SU-DHL-6 (cell line): ENCODE measurements at regions not wholly inside any gene's neighbourhood (a gene's known extent, or its start where the extent isn't known, plus 50 kb on each side); places are given as distances from the start of the nearest gene placed in this dataset.

Source experiments
- H2AFZ ChIP-seq: fragments of 200-600 bp; sonication (generic); 2 replicates; pipeline ENCODE4 v1.6.1; 2014; ENCODE audit warnings: low read depth, mild to moderate bottlenecking, moderate library complexity, mixed read lengths, antibody characterized with exemption, low read length; ENCODE audit not compliant: severe bottlenecking
- H3F3A ChIP-seq: fragments of 200-600 bp; shearing (Covaris generic); 2 replicates; pipeline ENCODE4 v1.6.0; 2016; ENCODE audit warnings: antibody characterized with exemption, mild to moderate bottlenecking; ENCODE audit not compliant: insufficient read depth
- H3K27ac ChIP-seq: fragments of 200-600 bp; sonication (generic); 2 replicates; pipeline ENCODE4 v1.5.1; 2016; ENCODE audit warnings: low read depth, mild to moderate bottlenecking, low read length, moderate library complexity, mixed read lengths
- H3K27me3 ChIP-seq: fragments of 200-600 bp; sonication (generic), shearing (Covaris generic); 2 replicates; pipeline ENCODE4 v1.6.0; 2014; ENCODE audit warnings: mild to moderate bottlenecking, low read length
- H3K36me3 ChIP-seq: fragments of 200-600 bp; sonication (generic); 2 replicates; pipeline ENCODE4 v1.6.1; 2014; ENCODE audit warnings: mild to moderate bottlenecking, low read length, mixed read lengths
- H3K4me2 ChIP-seq: fragments of 300-600, 200-600 bp; shearing (Covaris generic), sonication (generic); 2 replicates; pipeline ENCODE4 v1.6.0; 2014; ENCODE audit warnings: low read length, low read depth, mild to moderate bottlenecking; ENCODE audit not compliant: poor library complexity, severe bottlenecking
- H3K4me3 ChIP-seq: fragments of 200-600 bp; sonication (generic); 2 replicates; pipeline ENCODE4 v1.5.1; 2014; ENCODE audit warnings: antibody characterized with exemption, low read length, mild to moderate bottlenecking, mixed read lengths; ENCODE audit not compliant: insufficient read depth, poor library complexity, severe bottlenecking
- H3K79me2 ChIP-seq: fragments of 200-600 bp; sonication (generic); 2 replicates; pipeline ENCODE4 v1.6.1; 2014; ENCODE audit warnings: mild to moderate bottlenecking, low read length, moderate library complexity; ENCODE audit not compliant: insufficient read depth
- H3K9ac ChIP-seq: fragments of 200-600 bp; sonication (generic); 2 replicates; pipeline ENCODE4 v1.7.0; 2014; ENCODE audit warnings: mild to moderate bottlenecking, low read length
- H3K9me2 ChIP-seq: fragments of 200-600 bp; sonication (generic); replicated peaks from 2 replicates; pipeline ENCODE4 v1.6.1; 2014; ENCODE audit warnings: low read length; ENCODE audit not compliant: insufficient read depth
- H3K9me3 ChIP-seq: fragments of 200-600 bp; sonication (generic); 2 replicates; pipeline ENCODE4 v1.6.1; 2014; ENCODE audit warnings: low read length, mixed read lengths; ENCODE audit not compliant: insufficient read depth
- H4K20me1 ChIP-seq: fragments of 200-600 bp; sonication (generic); 2 replicates; pipeline ENCODE4 v1.6.1; 2014; ENCODE audit warnings: low read depth, mild to moderate bottlenecking, antibody characterized with exemption, low read length, moderate library complexity, mixed read lengths
- CTCF ChIP-seq: fragments of 200-600 bp; sonication (generic); IDR thresholded peaks from one replicate; pipeline ENCODE4 v1.5.1; 2017; ENCODE audit warnings: antibody characterized with exemption, mild to moderate bottlenecking, low read length, moderate library complexity; ENCODE audit not compliant: insufficient read depth, poor library complexity, severe bottlenecking
- EZH2phosphoT487 ChIP-seq: fragments of 200-600 bp; sonication (generic), shearing (Covaris generic); conservative IDR thresholded peaks from 2 replicates; pipeline ENCODE4 v1.6.1; 2018; ENCODE audit warnings: mild to moderate bottlenecking, antibody characterized with exemption, low read length, moderate library complexity, mixed read lengths

- no peak for TF ChIP-seq CTCF
- no peak for TF ChIP-seq EZH2phosphoT487
- Histone ChIP-seq H3K79me2 (no peaks in the 10 kb centered on the region), H3K9ac (no peak overlapping the region), H3K4me2 (no peak overlapping the region), H3K9me2 (no peaks in the 10 kb centered on the region), H2AFZ (no peak overlapping the region), H3K27ac (no peak overlapping the region), H4K20me1 (no peaks in the 10 kb centered on the region), H3K9me3 (no peaks in the 10 kb centered on the region), H3K27me3 (no peaks in the 10 kb centered on the region), H3K4me3 (no peak overlapping the region), H3K36me3 (no peaks in the 10 kb centered on the region), H3F3A (no peaks in the 10 kb centered on the region)
Observed at GRCh38 chr6:155684416-155685196, 229.0 kb upstream of the NOX3 start.

- TF ChIP-seq CTCF (no peak), EZH2phosphoT487 (no peak)
- no peak overlapping the region for H2AFZ ChIP-seq
- no peak overlapping the region for H3K9ac ChIP-seq
- H4K20me1 ChIP-seq: no peaks in the 10 kb centered on the region
- H3K79me2 ChIP-seq: no peaks in the 10 kb centered on the region
- no peaks in the 10 kb centered on the region for H3K9me3 ChIP-seq
- no peaks in the 10 kb centered on the region for H3K36me3 ChIP-seq
- no peak overlapping the region for H3K4me3 ChIP-seq
- no peak overlapping the region for H3K27ac ChIP-seq
- no peaks in the 10 kb centered on the region for H3F3A ChIP-seq
- no peaks in the 10 kb centered on the region for H3K9me2 ChIP-seq
- H3K27me3 ChIP-seq: no peaks in the 10 kb centered on the region
- no peak overlapping the region for H3K4me2 ChIP-seq
Observed at GRCh38 chr6:155678361-155678760, 222.7 kb upstream of the NOX3 start.

DNA sequence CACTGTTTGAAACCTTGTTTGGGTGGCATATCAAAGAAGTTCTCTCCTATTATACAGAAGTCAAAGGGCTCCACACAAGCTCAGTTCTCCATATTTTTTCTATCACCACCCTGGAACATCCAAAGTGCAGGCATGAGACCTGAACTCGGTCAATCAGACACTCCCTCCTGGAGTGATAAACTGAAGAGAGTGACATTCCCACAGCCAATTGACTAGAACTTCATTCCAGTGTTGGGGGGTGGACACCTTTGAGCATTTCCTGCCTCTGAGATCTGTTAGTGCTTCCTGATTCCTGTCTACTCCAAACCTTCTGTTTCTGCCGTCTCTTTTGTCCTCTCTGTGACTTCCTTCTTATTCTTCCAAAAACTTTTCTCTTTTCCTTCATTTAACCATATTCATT is 220.7 kb upstream of the NOX3 start:
- Histone ChIP-seq H3K36me3 (no peaks in the 10 kb centered on the region), H3K27me3 (no peaks in the 10 kb centered on the region), H2AFZ (no peak overlapping the region), H3K9ac (no peak overlapping the region), H3K9me3 (no peaks in the 10 kb centered on the region), H3K4me2 (no peak overlapping the region), H4K20me1 (no peaks in the 10 kb centered on the region), H3K4me3 (no peak overlapping the region), H3K9me2 (no peaks in the 10 kb centered on the region), H3K79me2 (no peaks in the 10 kb centered on the region), H3K27ac (no peak overlapping the region), H3F3A (no peaks in the 10 kb centered on the region)
- TF ChIP-seq CTCF (no peak), EZH2phosphoT487 (no peak)
